GM23338 (cell line): ENCODE measurements at regions not wholly inside any gene's neighbourhood (a gene's known extent, or its start where the extent isn't known, plus 50 kb on each side); places are given as distances from the start of the nearest gene placed in this dataset.
A peak's percentile ranks its signal among the peaks of the same experiment; 100 is the strongest.

ENCODE experiments used
- ATAC-seq: fragments of 200-7000 bp; cut with Tn5 transposase; 3 replicates; pipeline ENCODE4 v1.9.1; 2020
- DNase-seq: peaks from one replicate; pipeline ENCODE4 v3.0.0-alpha.2; 2015; ENCODE audit warnings: low spot score
- H2AFZ ChIP-seq: fragments of 200-600 bp; sonication (generic); 2 replicates; pipeline ENCODE4 v1.8.0; 2016; ENCODE audit warnings: antibody characterized with exemption, mild to moderate bottlenecking, moderate library complexity
- H3F3A ChIP-seq: fragments of 200-600 bp; sonication (generic); replicated peaks from 2 replicates; pipeline ENCODE4 v1.8.0; 2017; ENCODE audit warnings: antibody characterized with exemption, mixed run types, low read depth
- H3K27ac ChIP-seq: fragments of 200-600 bp; sonication (generic); 2 replicates; pipeline ENCODE4 v1.6.1; 2016; ENCODE audit warnings: low read depth
- H3K27me3 ChIP-seq: fragments of 200-600 bp; sonication (generic); 2 replicates; pipeline ENCODE4 v1.8.0; 2016; ENCODE audit warnings: mild to moderate bottlenecking, mixed run types, moderate library complexity; ENCODE audit not compliant: insufficient read depth
- H3K36me3 ChIP-seq: fragments of 200-600 bp; sonication (generic); 2 replicates; pipeline ENCODE4 v1.8.0; 2016; ENCODE audit warnings: mild to moderate bottlenecking; ENCODE audit not compliant: insufficient read depth
- H3K4me1 ChIP-seq: fragments of 200-600 bp; sonication (generic); 2 replicates; pipeline ENCODE4 v1.8.0; 2016; ENCODE audit warnings: mild to moderate bottlenecking, moderate library complexity; ENCODE audit not compliant: insufficient read depth
- H3K4me2 ChIP-seq: fragments of 200-600 bp; sonication (generic); 2 replicates; pipeline ENCODE4 v1.7.1; 2017; ENCODE audit warnings: mixed run types
- H3K4me3 ChIP-seq: fragments of 200-600 bp; sonication (generic); 2 replicates; pipeline ENCODE4 v1.6.1; 2016; ENCODE audit warnings: mixed run types
- H3K79me2 ChIP-seq: fragments of 200-600 bp; sonication (generic); replicated peaks from 2 replicates; pipeline ENCODE4 v1.8.0; 2017; ENCODE audit warnings: mild to moderate bottlenecking; ENCODE audit not compliant: insufficient read depth
- H3K9me2 ChIP-seq: fragments of 200-600 bp; sonication (generic); 2 replicates; pipeline ENCODE4 v1.8.0; 2017; ENCODE audit not compliant: insufficient read depth
- H4K20me1 ChIP-seq: fragments of 200-600 bp; sonication (generic); replicated peaks from 2 replicates; pipeline ENCODE4 v1.8.0; 2017; ENCODE audit warnings: mild to moderate bottlenecking; ENCODE audit not compliant: insufficient read depth
- H3K27ac Mint-ChIP-seq: 2 replicates; pipeline ENCODE4 v1.8.0; 2020; ENCODE audit warnings: inconsistent platforms, mild to moderate bottlenecking, moderate library complexity, mixed read lengths
- H3K27me3 Mint-ChIP-seq: 3 replicates; pipeline ENCODE4 v1.8.0; 2022; ENCODE audit warnings: low read depth, mild to moderate bottlenecking, moderate library complexity, mixed read lengths, inconsistent platforms; ENCODE audit not compliant: insufficient read depth, poor library complexity
- H3K36me3 Mint-ChIP-seq: 3 replicates; pipeline ENCODE4 v1.8.0; 2021; ENCODE audit warnings: low read depth, mild to moderate bottlenecking, inconsistent platforms, moderate library complexity, mixed read lengths
- H3K4me1 Mint-ChIP-seq: 3 replicates; pipeline ENCODE4 v1.8.0; 2020; ENCODE audit warnings: mild to moderate bottlenecking, inconsistent platforms, mixed read lengths
- H3K4me3 Mint-ChIP-seq: 3 replicates; pipeline ENCODE4 v1.8.0; 2021; ENCODE audit warnings: moderate library complexity, mild to moderate bottlenecking, inconsistent platforms, mixed read lengths
- H3K9me3 Mint-ChIP-seq: 3 replicates; pipeline ENCODE4 v1.8.0; 2020; ENCODE audit warnings: moderate library complexity, mild to moderate bottlenecking, inconsistent platforms, mixed read lengths
- CREB1 ChIP-seq: fragments of 250-450 bp; sonication (Bioruptor Pico); IDR thresholded peaks from 2 replicates; pipeline ENCODE4 v1.5.0; 2020; ENCODE audit warnings: low read depth, mild to moderate bottlenecking, moderate library complexity
- EZH2 ChIP-seq: fragments of 200-600 bp; sonication (generic); IDR thresholded peaks from one replicate; pipeline ENCODE4 v1.8.0; 2017; ENCODE audit warnings: antibody characterized with exemption, mild to moderate bottlenecking, low read depth; ENCODE audit not compliant: unreplicated experiment
- EZH2phosphoT487 ChIP-seq: fragments of 200-600 bp; sonication (generic); IDR thresholded peaks from one replicate; pipeline ENCODE4 v1.8.1; 2018; ENCODE audit warnings: antibody characterized with exemption; ENCODE audit not compliant: unreplicated experiment
- NANOG ChIP-seq: IDR thresholded peaks from 2 replicates; pipeline ENCODE4 v1.6.1; 2016; ENCODE audit warnings: antibody characterized with exemption, borderline replicate concordance
- POLR2AphosphoS5 ChIP-seq: IDR thresholded peaks from 2 replicates; pipeline ENCODE4 v1.6.1; 2016; ENCODE audit warnings: antibody characterized with exemption, low read depth
- STAT1 ChIP-seq: IDR thresholded peaks from one replicate; pipeline ENCODE4 v1.6.1; 2016; ENCODE audit warnings: antibody characterized with exemption; ENCODE audit not compliant: unreplicated experiment
- ZNF114 ChIP-seq: fragments of 250-450 bp; sonication (Bioruptor Pico); IDR thresholded peaks from 2 replicates; pipeline ENCODE4 v1.5.0; 2020; ENCODE audit warnings: mild to moderate bottlenecking, moderate library complexity
- ZNF331 ChIP-seq: fragments of 250-450 bp; sonication (Bioruptor Pico); IDR thresholded peaks from 2 replicates; pipeline ENCODE4 v1.5.0; 2020; ENCODE audit warnings: low read depth, mild to moderate bottlenecking, moderate library complexity
- TF ChIP-seq, protein P1 (sequence below), 2 experiments: fragments of 200-600 bp in 1 of 2; sonication (generic) in 1 of 2; conservative IDR thresholded peaks; 2 replicates each; pipeline versions ENCODE4 v1.5.1 to v1.6.1; 2016 to 2017; ENCODE audit warnings: antibody characterized with exemption in 2 of 2, low read depth in 2 of 2, mild to moderate bottlenecking in 2 of 2, moderate library complexity in 1 of 2
- TF ChIP-seq, protein P2 (sequence below): fragments of 250-450 bp; sonication (Bioruptor Pico); IDR thresholded peaks from 2 replicates; pipeline ENCODE4 v1.5.0; 2020; ENCODE audit warnings: mild to moderate bottlenecking, moderate library complexity
- TF ChIP-seq, protein P3 (sequence below): IDR thresholded peaks from 2 replicates; pipeline ENCODE4 v1.6.1; 2016; ENCODE audit warnings: antibody characterized with exemption

DNA sequence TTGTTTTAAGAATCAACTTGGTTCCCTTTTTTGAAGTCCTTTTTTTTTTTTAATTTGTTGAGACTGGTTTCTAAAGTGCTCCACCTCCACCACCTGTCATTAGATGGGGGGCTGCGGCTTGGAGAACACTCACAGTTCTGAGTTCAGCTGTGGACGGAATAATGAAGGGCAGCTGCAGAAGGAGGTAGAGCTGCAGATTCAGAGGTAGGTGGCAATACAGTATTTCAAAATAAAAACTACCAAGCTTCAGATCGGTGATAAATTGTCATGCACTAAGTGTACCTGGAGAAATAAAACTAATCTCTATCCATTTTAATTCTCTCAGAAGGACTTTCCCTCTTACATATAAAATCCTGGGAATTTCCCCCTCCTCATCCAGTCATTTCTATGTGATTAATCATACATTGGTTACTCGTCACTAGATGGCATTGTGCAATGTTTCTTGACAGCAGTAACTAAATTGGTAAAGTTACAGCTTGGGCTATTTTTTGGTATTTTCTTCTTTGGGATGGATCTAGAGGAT is 81.1 kb upstream of the SLC39A10 start:
- no peaks in the 10 kb centered on the region for H3K9me2 ChIP-seq
- no peaks in the 10 kb centered on the region for H3K4me1 ChIP-seq
- no peaks in the 10 kb centered on the region for H3K27me3 ChIP-seq
- H3K4me2 ChIP-seq, result no peak overlapping the region
- no peaks in the 10 kb centered on the region for H3K36me3 ChIP-seq
- H3K4me3 Mint-ChIP-seq, result no peak overlapping the region
- no peak overlapping the region; the same call in 1 of the 2 replicates for H3K27ac Mint-ChIP-seq
- H3K27ac ChIP-seq, result no peak overlapping the region
- H4K20me1 ChIP-seq, result no peaks in the 10 kb centered on the region
- no peaks in the 10 kb centered on the region for H3K9me3 Mint-ChIP-seq
- H3F3A ChIP-seq, result no peaks in the 10 kb centered on the region
- TF ChIP-seq, protein P1, sequence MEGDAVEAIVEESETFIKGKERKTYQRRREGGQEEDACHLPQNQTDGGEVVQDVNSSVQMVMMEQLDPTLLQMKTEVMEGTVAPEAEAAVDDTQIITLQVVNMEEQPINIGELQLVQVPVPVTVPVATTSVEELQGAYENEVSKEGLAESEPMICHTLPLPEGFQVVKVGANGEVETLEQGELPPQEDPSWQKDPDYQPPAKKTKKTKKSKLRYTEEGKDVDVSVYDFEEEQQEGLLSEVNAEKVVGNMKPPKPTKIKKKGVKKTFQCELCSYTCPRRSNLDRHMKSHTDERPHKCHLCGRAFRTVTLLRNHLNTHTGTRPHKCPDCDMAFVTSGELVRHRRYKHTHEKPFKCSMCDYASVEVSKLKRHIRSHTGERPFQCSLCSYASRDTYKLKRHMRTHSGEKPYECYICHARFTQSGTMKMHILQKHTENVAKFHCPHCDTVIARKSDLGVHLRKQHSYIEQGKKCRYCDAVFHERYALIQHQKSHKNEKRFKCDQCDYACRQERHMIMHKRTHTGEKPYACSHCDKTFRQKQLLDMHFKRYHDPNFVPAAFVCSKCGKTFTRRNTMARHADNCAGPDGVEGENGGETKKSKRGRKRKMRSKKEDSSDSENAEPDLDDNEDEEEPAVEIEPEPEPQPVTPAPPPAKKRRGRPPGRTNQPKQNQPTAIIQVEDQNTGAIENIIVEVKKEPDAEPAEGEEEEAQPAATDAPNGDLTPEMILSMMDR (conservative IDR thresholded peaks at IDR 0.05; ENCODE audit: low read depth in 2 of 2), result peak; percentile 52 to 70
- no peak for TF ChIP-seq ZNF114
- no peaks in the 10 kb centered on the region for H3K79me2 ChIP-seq
- no peaks in the 10 kb centered on the region; the same call in 2 of the 3 replicates for H3K4me1 Mint-ChIP-seq
- no peaks in the 10 kb centered on the region for H3K36me3 Mint-ChIP-seq
- DNase-seq (peak; percentile 37), ATAC-seq (peak; percentile 30; the same call in 1 of the 3 replicates)
- no peak overlapping the region for H3K4me3 ChIP-seq
- peaks cover 2% of the 10 kb centered on the region for H3K27me3 Mint-ChIP-seq
- no peak overlapping the region for H2AFZ ChIP-seq

DNA sequence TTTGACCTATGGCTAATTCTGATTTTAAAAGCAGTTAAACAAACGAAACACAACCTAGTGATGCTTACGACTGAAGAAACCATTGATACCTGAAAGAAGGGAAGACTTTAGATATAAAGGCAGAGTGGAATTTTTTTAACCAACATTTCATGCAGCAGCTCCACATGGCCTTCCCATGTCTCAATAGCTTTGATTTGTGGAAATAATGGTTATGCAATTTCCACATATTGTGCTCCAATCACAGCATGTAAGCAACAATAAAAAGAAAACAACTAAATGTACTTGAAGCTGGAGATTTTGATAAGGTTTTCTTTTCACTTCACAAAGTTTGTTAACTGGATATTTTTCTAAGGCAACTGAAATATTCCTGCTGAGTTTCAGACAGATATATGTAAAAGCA is 82.0 kb upstream of the SLC39A10 start:
- Mint-ChIP-seq H3K4me1 (peaks cover 8% of the 10 kb centered on the region), H3K36me3 (no peaks in the 10 kb centered on the region), H3K4me3 (no peak overlapping the region), H3K27ac (no peak overlapping the region), H3K9me3 (no peaks in the 10 kb centered on the region), H3K27me3 (peaks cover 7% of the 10 kb centered on the region)
- Histone ChIP-seq H3K4me3 (no peak overlapping the region), H3F3A (no peaks in the 10 kb centered on the region), H4K20me1 (no peaks in the 10 kb centered on the region), H3K27me3 (no peaks in the 10 kb centered on the region), H3K27ac (no peak overlapping the region), H3K4me1 (no peaks in the 10 kb centered on the region), H3K4me2 (no peak overlapping the region), H3K9me2 (no peaks in the 10 kb centered on the region), H2AFZ (peak overlapping the region; percentile 15; the same call in 1 of the 2 replicates), H3K36me3 (no peaks in the 10 kb centered on the region), H3K79me2 (no peaks in the 10 kb centered on the region)
- no peak for DNase-seq
- ATAC-seq, result no peak
- TF ChIP-seq CREB1 (CRISPR knock-in tag) (no peak), EZH2 (no peak), NANOG (no peak), POLR2AphosphoS5 (no peak), STAT1 (no peak), ZNF331 (CRISPR knock-in tag) (no peak), EZH2phosphoT487 (no peak), ZNF114 (no peak)
- TF ChIP-seq, protein P2, sequence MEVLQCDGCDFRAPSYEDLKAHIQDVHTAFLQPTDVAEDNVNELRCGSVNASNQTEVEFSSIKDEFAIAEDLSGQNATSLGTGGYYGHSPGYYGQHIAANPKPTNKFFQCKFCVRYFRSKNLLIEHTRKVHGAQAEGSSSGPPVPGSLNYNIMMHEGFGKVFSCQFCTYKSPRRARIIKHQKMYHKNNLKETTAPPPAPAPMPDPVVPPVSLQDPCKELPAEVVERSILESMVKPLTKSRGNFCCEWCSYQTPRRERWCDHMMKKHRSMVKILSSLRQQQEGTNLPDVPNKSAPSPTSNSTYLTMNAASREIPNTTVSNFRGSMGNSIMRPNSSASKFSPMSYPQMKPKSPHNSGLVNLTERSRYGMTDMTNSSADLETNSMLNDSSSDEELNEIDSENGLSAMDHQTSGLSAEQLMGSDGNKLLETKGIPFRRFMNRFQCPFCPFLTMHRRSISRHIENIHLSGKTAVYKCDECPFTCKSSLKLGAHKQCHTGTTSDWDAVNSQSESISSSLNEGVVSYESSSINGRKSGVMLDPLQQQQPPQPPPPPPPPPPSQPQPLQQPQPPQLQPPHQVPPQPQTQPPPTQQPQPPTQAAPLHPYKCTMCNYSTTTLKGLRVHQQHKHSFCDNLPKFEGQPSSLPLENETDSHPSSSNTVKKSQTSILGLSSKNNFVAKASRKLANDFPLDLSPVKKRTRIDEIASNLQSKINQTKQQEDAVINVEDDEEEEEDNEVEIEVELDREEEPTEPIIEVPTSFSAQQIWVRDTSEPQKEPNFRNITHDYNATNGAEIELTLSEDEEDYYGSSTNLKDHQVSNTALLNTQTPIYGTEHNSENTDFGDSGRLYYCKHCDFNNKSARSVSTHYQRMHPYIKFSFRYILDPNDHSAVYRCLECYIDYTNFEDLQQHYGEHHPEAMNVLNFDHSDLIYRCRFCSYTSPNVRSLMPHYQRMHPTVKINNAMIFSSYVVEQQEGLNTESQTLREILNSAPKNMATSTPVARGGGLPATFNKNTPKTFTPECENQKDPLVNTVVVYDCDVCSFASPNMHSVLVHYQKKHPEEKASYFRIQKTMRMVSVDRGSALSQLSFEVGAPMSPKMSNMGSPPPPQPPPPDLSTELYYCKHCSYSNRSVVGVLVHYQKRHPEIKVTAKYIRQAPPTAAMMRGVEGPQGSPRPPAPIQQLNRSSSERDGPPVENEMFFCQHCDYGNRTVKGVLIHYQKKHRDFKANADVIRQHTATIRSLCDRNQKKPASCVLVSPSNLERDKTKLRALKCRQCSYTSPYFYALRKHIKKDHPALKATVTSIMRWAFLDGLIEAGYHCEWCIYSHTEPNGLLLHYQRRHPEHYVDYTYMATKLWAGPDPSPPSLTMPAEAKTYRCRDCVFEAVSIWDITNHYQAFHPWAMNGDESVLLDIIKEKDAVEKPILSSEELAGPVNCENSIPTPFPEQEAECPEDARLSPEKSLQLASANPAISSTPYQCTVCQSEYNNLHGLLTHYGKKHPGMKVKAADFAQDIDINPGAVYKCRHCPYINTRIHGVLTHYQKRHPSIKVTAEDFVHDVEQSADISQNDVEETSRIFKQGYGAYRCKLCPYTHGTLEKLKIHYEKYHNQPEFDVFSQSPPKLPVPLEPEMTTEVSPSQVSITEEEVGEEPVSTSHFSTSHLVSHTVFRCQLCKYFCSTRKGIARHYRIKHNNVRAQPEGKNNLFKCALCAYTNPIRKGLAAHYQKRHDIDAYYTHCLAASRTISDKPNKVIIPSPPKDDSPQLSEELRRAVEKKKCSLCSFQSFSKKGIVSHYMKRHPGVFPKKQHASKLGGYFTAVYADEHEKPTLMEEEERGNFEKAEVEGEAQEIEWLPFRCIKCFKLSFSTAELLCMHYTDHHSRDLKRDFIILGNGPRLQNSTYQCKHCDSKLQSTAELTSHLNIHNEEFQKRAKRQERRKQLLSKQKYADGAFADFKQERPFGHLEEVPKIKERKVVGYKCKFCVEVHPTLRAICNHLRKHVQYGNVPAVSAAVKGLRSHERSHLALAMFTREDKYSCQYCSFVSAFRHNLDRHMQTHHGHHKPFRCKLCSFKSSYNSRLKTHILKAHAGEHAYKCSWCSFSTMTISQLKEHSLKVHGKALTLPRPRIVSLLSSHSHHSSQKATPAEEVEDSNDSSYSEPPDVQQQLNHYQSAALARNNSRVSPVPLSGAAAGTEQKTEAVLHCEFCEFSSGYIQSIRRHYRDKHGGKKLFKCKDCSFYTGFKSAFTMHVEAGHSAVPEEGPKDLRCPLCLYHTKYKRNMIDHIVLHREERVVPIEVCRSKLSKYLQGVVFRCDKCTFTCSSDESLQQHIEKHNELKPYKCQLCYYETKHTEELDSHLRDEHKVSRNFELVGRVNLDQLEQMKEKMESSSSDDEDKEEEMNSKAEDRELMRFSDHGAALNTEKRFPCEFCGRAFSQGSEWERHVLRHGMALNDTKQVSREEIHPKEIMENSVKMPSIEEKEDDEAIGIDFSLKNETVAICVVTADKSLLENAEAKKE (CRISPR knock-in tag), result no peak
- TF ChIP-seq, protein P3, sequence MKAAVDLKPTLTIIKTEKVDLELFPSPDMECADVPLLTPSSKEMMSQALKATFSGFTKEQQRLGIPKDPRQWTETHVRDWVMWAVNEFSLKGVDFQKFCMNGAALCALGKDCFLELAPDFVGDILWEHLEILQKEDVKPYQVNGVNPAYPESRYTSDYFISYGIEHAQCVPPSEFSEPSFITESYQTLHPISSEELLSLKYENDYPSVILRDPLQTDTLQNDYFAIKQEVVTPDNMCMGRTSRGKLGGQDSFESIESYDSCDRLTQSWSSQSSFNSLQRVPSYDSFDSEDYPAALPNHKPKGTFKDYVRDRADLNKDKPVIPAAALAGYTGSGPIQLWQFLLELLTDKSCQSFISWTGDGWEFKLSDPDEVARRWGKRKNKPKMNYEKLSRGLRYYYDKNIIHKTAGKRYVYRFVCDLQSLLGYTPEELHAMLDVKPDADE, result no peak
- TF ChIP-seq, protein P1 (conservative IDR thresholded peaks at IDR 0.05; ENCODE audit: low read depth in 2 of 2), result no peak
